Heart left ventricle (tissue), 16 donors: ENCODE measurements at regions not wholly inside any gene's neighbourhood (a gene's known extent, or its start where the extent isn't known, plus 50 kb on each side); places are given as distances from the start of the nearest gene placed in this dataset.

Source experiments
- ATAC-seq, 4 donors: fragments of 200-7000 bp; cut with Tn5 transposase; one replicate each; pipeline ENCODE4 v1.9.1; 2020 to 2022; ENCODE audit warnings: moderate library complexity in 4 of 4, mild to moderate bottlenecking in 3 of 4, moderate number of reproducible peaks in 1 of 4
- DNase-seq, 5 donors: peaks; one replicate each; pipeline ENCODE4 v3.0.0-alpha.2; 2020
- H3K27ac ChIP-seq, 12 donors: fragments of 200-600 bp; sonication (generic) in 4 of 12; one replicate each; pipeline versions ENCODE4 v1.5.0 to v1.8.0; 2016 to 2022; ENCODE audit warnings: mild to moderate bottlenecking in 2 of 12
- H3K27me3 ChIP-seq, 9 donors: fragments of 200-600 bp; sonication (generic) in 2 of 9; one replicate each; pipeline versions ENCODE4 v1.5.1 to v1.8.0; 2016 to 2022; ENCODE audit warnings: mild to moderate bottlenecking in 3 of 9
- H3K36me3 ChIP-seq, 9 donors: fragments of 200-600 bp; sonication (generic) in 2 of 9; one replicate each; pipeline versions ENCODE4 v1.5.0 to v1.8.0; 2018 to 2022; ENCODE audit warnings: mild to moderate bottlenecking in 2 of 9
- H3K4me1 ChIP-seq, 12 donors: fragments of 200-600 bp; sonication (generic) in 4 of 12; one replicate each; pipeline versions ENCODE4 v1.5.0 to v1.8.0; 2016 to 2022; ENCODE audit warnings: mild to moderate bottlenecking in 3 of 12
- H3K4me3 ChIP-seq, 12 donors: fragments of 200-600 bp; sonication (generic) in 4 of 12; one replicate each; pipeline versions ENCODE4 v1.5.0 to v1.8.0; 2017 to 2022; ENCODE audit warnings: mild to moderate bottlenecking in 9 of 12, moderate library complexity in 4 of 12
- H3K9me3 ChIP-seq, 12 donors: fragments of 200-600 bp; sonication (generic) in 4 of 12; one replicate each; pipeline versions ENCODE4 v1.5.0 to v1.8.0; 2016 to 2022; ENCODE audit warnings: mild to moderate bottlenecking in 1 of 12
- POLR2A ChIP-seq, 2 donors: fragments of 450-650 bp; IDR thresholded peaks; one replicate each; pipeline ENCODE4 v1.6.1; 2017; ENCODE audit warnings: antibody characterized with exemption in 2 of 2, mild to moderate bottlenecking in 2 of 2, moderate library complexity in 2 of 2
- WGBS, 4 donors: extraction: QIAGEN DNeasy Blood & Tissue Kit in 2 of 4; methylation state at CpG; one replicate each; pipeline versions ENCODE4 v1.1.5 to v1.1.7; 2013 to 2018; 5-methylcytosine and 5-hydroxymethylcytosine counted together
- intact Hi-C, 10 donors: fragments of 100-400 bp; cut with DNase I; formaldehyde crosslinking; loops; one replicate each; pipeline versions ENCODE4 v1.11.1 to v1.14.2; 2022
- TF ChIP-seq, protein P1 (sequence below), 12 donors: fragments of 200-600 bp; sonication (generic) in 4 of 12; IDR thresholded peaks; one replicate each; pipeline versions ENCODE4 v1.5.0 to v1.8.0; 2018 to 2022; ENCODE audit warnings: antibody characterized with exemption in 12 of 12, mild to moderate bottlenecking in 5 of 12
- donor health status: ischemic (EF 13 %, LVEDD 7.1; RV severe dilation, severe dysfunction).
- donor health status: healthy with polysubstance abuse.
- donor health status: DM: no; HTN: yes; CAD: no.
- donor health status: DM: no; HTN: no; CAD: no.
- donor health status: ischemic (EF 25% LVEDD 6.9; RV normal size, moderate dysfunction).
- donor health status: ischemic (EF 25% LVEDD 5.7; RV mildly dilated, moderate dysfunction).
- donor health status: healthy.
- donor health status: DM: yes; HTN: yes; CAD: no.
- donor health status: ischemic (EF 35%, LVEDD 5.7; RV mildly dilated, moderate dysfunction).
- donor health status: nonischemic (EF 11% LVEDD 7.7; RV severe dilation, severe dysfunction).
- donor health status: DM: yes; HTN: yes; CAD: no.
- donor health status: PGD.
- donor health status: ischemic (EF 29% LVEDD 5.4; RV normal size, mild dysfunction).
- donor health status: nonischemic (EF 23%, LVEDD 6.1; RV moderate dilation, normal function).

DNA sequence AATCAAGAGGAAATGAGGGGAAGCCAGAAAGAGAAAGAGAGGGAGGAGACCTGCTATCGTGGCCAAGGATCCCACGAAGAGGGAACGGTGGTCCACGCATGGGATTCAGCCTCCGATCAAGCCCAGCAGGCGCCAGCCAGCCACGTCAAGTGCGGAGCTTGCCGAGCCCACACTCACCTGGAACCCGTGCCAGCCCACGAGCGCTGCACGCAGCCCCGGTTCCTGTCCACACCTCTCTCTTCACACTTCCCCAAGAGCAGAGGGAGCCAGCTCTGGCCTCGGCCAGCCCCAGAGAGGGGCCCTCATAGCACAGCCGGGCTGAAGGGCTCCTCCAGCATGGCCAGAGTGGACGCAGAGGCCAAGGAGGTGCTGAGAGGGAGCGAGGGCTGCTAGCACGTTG, 795.1 kb upstream of the GRIA3 start:
- Histone ChIP-seq H3K27ac (no peak overlapping the region), H3K36me3 (no peaks in the 10 kb centered on the region), H3K4me3 (no peak overlapping the region), H3K27me3 (no peaks in the 10 kb centered on the region), H3K4me1 (no peaks in the 10 kb centered on the region), H3K9me3 (peaks cover 0 to 10% (median 4%) of the 10 kb centered on the region in 12 donors)
- no peak for TF ChIP-seq POLR2A (IDR thresholded peaks at IDR 0.05)
- TF ChIP-seq, protein P1, sequence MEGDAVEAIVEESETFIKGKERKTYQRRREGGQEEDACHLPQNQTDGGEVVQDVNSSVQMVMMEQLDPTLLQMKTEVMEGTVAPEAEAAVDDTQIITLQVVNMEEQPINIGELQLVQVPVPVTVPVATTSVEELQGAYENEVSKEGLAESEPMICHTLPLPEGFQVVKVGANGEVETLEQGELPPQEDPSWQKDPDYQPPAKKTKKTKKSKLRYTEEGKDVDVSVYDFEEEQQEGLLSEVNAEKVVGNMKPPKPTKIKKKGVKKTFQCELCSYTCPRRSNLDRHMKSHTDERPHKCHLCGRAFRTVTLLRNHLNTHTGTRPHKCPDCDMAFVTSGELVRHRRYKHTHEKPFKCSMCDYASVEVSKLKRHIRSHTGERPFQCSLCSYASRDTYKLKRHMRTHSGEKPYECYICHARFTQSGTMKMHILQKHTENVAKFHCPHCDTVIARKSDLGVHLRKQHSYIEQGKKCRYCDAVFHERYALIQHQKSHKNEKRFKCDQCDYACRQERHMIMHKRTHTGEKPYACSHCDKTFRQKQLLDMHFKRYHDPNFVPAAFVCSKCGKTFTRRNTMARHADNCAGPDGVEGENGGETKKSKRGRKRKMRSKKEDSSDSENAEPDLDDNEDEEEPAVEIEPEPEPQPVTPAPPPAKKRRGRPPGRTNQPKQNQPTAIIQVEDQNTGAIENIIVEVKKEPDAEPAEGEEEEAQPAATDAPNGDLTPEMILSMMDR (IDR thresholded peaks at IDR 0.05): no peak
- WGBS, 4 donors: 77 to 90% (median 84%) methylated on average over 17 to 19 of the region's 19 CpGs
- DNase-seq (no peak), ATAC-seq (no peak)
- intact Hi-C loops: no loop called here

DNA sequence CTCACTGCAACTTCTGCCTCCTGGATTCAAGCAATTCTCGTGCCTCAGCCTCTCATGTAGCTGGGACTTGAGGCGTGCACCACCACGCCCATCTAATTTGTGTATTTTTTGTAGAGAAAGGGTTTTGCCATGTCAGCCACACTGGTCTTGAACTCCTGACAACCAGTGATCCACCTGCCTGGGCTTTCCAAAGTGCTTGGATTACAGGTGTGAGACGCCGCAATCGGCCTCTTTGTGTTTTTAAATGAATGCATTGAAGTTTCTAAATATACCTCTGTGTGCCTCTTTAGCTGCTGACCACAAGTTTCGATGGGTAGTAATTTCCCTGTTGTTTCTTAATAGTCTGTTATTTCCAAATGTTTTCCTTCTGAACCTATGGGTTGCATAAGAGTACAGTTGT, 765.3 kb upstream of the GRIA3 start:
- Histone ChIP-seq H3K4me1 (no peaks in the 10 kb centered on the region), H3K27me3 (no peaks in the 10 kb centered on the region), H3K9me3 (no peaks in the 10 kb centered on the region), H3K27ac (no peak overlapping the region), H3K4me3 (no peak overlapping the region), H3K36me3 (no peaks in the 10 kb centered on the region)
- WGBS, 4 donors: 77 to 84% (median 80%) methylated on average over 7 of the region's 7 CpGs
- intact Hi-C loops: no loop called here
- ATAC-seq (no peak), DNase-seq (no peak)
- no peak for TF ChIP-seq POLR2A (IDR thresholded peaks at IDR 0.05)
- TF ChIP-seq, protein P1 (IDR thresholded peaks at IDR 0.05): no peak

DNA sequence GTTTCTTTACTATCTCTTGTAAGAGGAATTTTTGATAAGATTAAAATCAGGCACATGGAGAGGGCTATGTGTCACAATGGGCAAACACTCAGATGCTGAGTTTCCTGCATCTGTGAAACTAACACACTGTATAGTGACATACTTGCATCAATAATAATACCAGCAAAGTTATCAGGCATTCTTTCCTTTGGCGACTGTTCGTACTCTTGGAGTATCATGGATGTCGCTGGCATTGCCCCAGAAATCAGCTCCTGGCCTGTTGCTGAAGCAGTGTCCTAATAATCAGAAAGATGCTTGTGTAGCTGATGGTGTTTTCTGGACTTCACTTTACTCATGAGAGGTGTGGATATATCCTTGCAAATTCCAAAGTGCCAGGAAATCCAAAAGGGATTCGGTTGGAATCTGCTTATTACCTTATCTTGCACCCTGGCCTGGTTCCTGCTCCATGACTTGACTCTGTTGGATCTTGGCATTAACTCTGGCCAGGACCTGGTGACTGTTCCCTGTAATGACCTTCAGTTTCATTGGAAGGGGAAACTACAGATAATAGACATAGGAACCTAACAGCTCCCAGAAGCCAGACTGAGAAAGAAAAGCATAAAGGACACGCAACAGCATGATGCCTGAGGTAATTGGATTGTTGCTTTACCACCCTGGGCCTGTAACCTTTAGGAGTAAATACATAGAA, 762.5 kb upstream of the GRIA3 start:
- H3K4me1 ChIP-seq: no peaks in the 10 kb centered on the region
- DNase-seq (peak in 4 of 5 donors; percentile 25 to 53 (median 38)), ATAC-seq (peak; percentile 95 to 98 (median 96))
- no peak for TF ChIP-seq POLR2A (IDR thresholded peaks at IDR 0.05)
- TF ChIP-seq, protein P1 (IDR thresholded peaks at IDR 0.05): no peak
- no peaks in the 10 kb centered on the region for H3K36me3 ChIP-seq
- peak overlapping the region in 10 of 12 donors; percentile 20 to 90 (median 65) for H3K27ac ChIP-seq
- 41 to 67% (median 50%) methylated on average over 5 of the region's 5 CpGs for WGBS, 4 donors
- intact Hi-C loops: no loop called here
- H3K9me3 ChIP-seq: no peaks in the 10 kb centered on the region
- peak overlapping the region in 8 of 12 donors; percentile 30 to 50 (median 42) for H3K4me3 ChIP-seq
- H3K27me3 ChIP-seq: no peaks in the 10 kb centered on the region

DNA sequence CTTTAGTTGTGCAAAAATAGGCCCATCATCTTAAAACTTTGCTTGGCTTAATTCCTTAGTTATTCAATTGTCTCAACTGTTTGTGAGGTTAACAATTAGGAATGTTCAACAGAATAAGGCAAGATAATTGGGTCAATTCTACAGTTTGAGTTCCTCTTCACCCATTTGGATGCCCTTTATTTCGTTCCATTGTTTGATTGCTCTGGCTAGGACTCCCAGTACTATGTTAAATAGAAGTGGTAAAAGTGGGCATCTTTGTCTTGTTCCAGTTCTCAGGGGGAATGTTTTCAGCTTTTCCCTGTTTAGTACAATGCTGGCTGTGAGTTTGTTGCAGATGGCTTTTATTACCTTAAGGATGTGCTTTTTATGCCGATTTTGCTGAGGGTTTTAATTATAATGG, 761.5 kb upstream of the GRIA3 start:
- 33 to 65% (median 38%) methylated on average over 2 of the region's 2 CpGs for WGBS, 4 donors
- DNase-seq (no peak), ATAC-seq (peak; percentile 10 to 71 (median 67))
- Histone ChIP-seq H3K27me3 (no peaks in the 10 kb centered on the region), H3K36me3 (no peaks in the 10 kb centered on the region), H3K9me3 (no peaks in the 10 kb centered on the region), H3K4me3 (peak overlapping the region in 10 of 12 donors; percentile 5 to 50 (median 38)), H3K4me1 (no peaks in the 10 kb centered on the region), H3K27ac (peak overlapping the region in 9 of 12 donors; percentile 42 to 90 (median 67))
- intact Hi-C loops: no loop called here
- no peak for TF ChIP-seq POLR2A (IDR thresholded peaks at IDR 0.05)
- TF ChIP-seq, protein P1 (IDR thresholded peaks at IDR 0.05): no peak
